Mesenchymal stem cell (in vitro differentiated cells and primary cell): ENCODE measurements at regions not wholly inside any gene's neighbourhood (a gene's known extent, or its start where the extent isn't known, plus 50 kb on each side); places are given as distances from the start of the nearest gene placed in this dataset.

Experiments
- DNase-seq: peaks from one replicate; pipeline ENCODE4 v3.0.0-alpha.2; 2013
- H2AFZ ChIP-seq: one replicate; pipeline ENCODE4 v1.6.1; 2013; ENCODE audit warnings: low read depth, mild to moderate bottlenecking, control low read depth, inconsistent platforms, low read length, moderate library complexity
- H2AK5ac ChIP-seq: 2 replicates; pipeline ENCODE4 v1.6.1; 2013; ENCODE audit warnings: low read length, moderate library complexity, mild to moderate bottlenecking, inconsistent platforms; ENCODE audit not compliant: severe bottlenecking
- H2BK120ac ChIP-seq: one replicate; pipeline ENCODE4 v1.6.1; 2013; ENCODE audit warnings: low read depth, mild to moderate bottlenecking, inconsistent platforms, low read length, moderate library complexity
- H2BK12ac ChIP-seq, 2 experiments: one replicate each; pipeline ENCODE4 v1.6.1; 2013; ENCODE audit warnings: inconsistent platforms in 2 of 2, low read length in 2 of 2, mild to moderate bottlenecking in 2 of 2, moderate library complexity in 2 of 2, control low read depth in 1 of 2
- H2BK15ac ChIP-seq: one replicate; pipeline ENCODE4 v1.6.1; 2013; ENCODE audit warnings: mild to moderate bottlenecking, low read depth, inconsistent platforms; ENCODE audit not compliant: poor library complexity, severe bottlenecking
- H2BK5ac ChIP-seq: 2 replicates; pipeline ENCODE4 v1.6.1; 2013; ENCODE audit warnings: low read depth, mild to moderate bottlenecking, low read length, control low read depth, inconsistent platforms; ENCODE audit not compliant: poor library complexity, severe bottlenecking
- H3K14ac ChIP-seq, 2 experiments: one replicate each; pipeline ENCODE4 v1.6.1; 2013; ENCODE audit warnings: inconsistent platforms in 2 of 2, low read length in 2 of 2, control low read depth in 1 of 2, mild to moderate bottlenecking in 1 of 2, moderate library complexity in 1 of 2
- H3K18ac ChIP-seq, 2 experiments: one replicate each; pipeline ENCODE4 v1.6.1; 2013; ENCODE audit warnings: inconsistent platforms in 2 of 2, low read length in 2 of 2, control low read depth in 1 of 2, low read depth in 1 of 2, mild to moderate bottlenecking in 1 of 2
- H3K23ac ChIP-seq, 2 experiments: one replicate each; pipeline ENCODE4 v1.6.1; 2013; ENCODE audit warnings: inconsistent platforms in 2 of 2, low read length in 2 of 2, mild to moderate bottlenecking in 2 of 2, moderate library complexity in 2 of 2, control low read depth in 1 of 2
- H3K27ac ChIP-seq: 2 replicates; pipeline ENCODE4 v1.5.1; 2013; ENCODE audit warnings: mild to moderate bottlenecking, moderate library complexity, low read length, control low read depth, inconsistent platforms; ENCODE audit not compliant: poor library complexity, severe bottlenecking
- H3K27me3 ChIP-seq, 2 experiments: 2 replicates each; pipeline versions ENCODE4 v1.6.1 to v1.7.0; 2013; ENCODE audit warnings: low read length in 2 of 2, mild to moderate bottlenecking in 2 of 2, moderate library complexity in 2 of 2, control low read depth in 1 of 2, inconsistent platforms in 1 of 2; ENCODE audit not compliant: control insufficient read depth in 1 of 2, insufficient read depth in 1 of 2
- H3K36me3 ChIP-seq, 2 experiments: 2 replicates each; pipeline versions ENCODE4 v1.6.1 to v1.7.0; 2013; ENCODE audit warnings: low read length in 2 of 2, control low read depth in 1 of 2, inconsistent platforms in 1 of 2, low read depth in 1 of 2, mild to moderate bottlenecking in 1 of 2; ENCODE audit not compliant: insufficient read depth in 2 of 2, control insufficient read depth in 1 of 2
- H3K4ac ChIP-seq, 2 experiments: one replicate each; pipeline ENCODE4 v1.6.1; 2013; ENCODE audit warnings: inconsistent platforms in 2 of 2, low read length in 2 of 2, mild to moderate bottlenecking in 2 of 2, moderate library complexity in 2 of 2, control low read depth in 1 of 2, low read depth in 1 of 2
- H3K4me1 ChIP-seq: 2 replicates; pipeline ENCODE4 v1.6.1; 2013; ENCODE audit warnings: low read depth, low read length, control low read depth; ENCODE audit not compliant: control insufficient read depth, insufficient read depth
- H3K4me2 ChIP-seq: 2 replicates; pipeline ENCODE4 v1.6.1; 2013; ENCODE audit warnings: low read length, mild to moderate bottlenecking, inconsistent platforms; ENCODE audit not compliant: poor library complexity, severe bottlenecking
- H3K4me3 ChIP-seq, 2 experiments: 2 replicates each; pipeline versions ENCODE4 v1.5.1 to v1.7.0; 2013; ENCODE audit warnings: low read length in 2 of 2, mild to moderate bottlenecking in 2 of 2, control low read depth in 1 of 2, low read depth in 1 of 2; ENCODE audit not compliant: insufficient read depth in 1 of 2
- H3K79me1 ChIP-seq: replicated peaks from 2 replicates; pipeline ENCODE4 v1.6.1; 2013; ENCODE audit warnings: mild to moderate bottlenecking, control low read depth, low read length, inconsistent platforms; ENCODE audit not compliant: poor library complexity, severe bottlenecking
- H3K9ac ChIP-seq: 2 replicates; pipeline ENCODE4 v1.7.0; 2013; ENCODE audit warnings: mild to moderate bottlenecking, low read length, moderate library complexity
- H3K9me3 ChIP-seq: 2 replicates; pipeline ENCODE4 v1.7.0; 2013; ENCODE audit warnings: mild to moderate bottlenecking, low read length; ENCODE audit not compliant: control insufficient read depth
- H4K8ac ChIP-seq: one replicate; pipeline ENCODE4 v1.6.1; 2013; ENCODE audit warnings: inconsistent platforms, mild to moderate bottlenecking, low read length, moderate library complexity
- H4K91ac ChIP-seq: one replicate; pipeline ENCODE4 v1.6.1; 2013; ENCODE audit warnings: mild to moderate bottlenecking, low read length, inconsistent platforms
- WGBS: methylation state at CpG from one replicate; pipeline ENCODE4 v1.1.7; 2013; ENCODE audit warnings: mixed read lengths; 5-methylcytosine and 5-hydroxymethylcytosine counted together

DNA sequence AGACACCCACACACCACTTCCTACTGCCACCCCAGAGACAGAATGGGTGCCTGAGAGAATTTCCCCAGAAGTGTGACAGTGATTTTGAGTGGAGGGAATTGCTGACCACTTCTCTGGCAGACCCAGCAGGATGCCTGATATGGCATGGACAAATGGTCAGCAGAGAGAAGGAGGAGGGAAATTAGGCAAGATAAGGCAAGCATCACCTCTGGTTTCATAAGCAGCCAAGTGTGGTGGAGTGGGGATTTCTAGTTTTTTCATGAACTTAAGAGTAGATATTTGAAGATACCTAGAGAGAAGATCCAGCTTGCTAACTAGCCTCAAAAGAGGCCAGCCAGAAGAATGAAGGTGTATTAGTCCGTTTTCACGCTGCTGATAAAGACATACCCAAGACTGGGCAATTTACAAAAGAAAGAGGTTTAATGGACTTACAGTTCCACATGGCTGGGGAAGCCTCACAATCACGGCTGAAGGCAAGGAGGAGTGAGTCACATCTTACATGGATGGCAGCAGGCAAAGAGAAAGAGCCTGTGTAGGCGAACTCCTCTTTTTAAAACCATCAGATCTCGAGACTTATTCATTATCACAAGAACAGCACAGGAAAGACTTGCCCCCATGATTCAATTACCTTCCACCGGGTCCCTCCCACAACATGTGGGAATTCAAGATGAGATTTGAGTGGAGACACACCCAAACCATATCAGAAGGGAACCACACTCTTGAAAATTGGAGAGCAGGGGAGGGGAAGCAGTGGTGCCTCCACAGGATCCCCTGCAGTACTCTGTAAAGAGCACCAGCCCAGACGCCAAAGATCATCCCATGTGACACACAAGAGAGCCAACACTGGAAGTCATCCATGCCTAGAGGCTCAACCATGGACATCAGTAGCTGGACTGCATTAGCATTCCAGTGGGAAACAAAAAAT lies 64.2 kb downstream of the RBM43 start:
- Histone ChIP-seq H4K91ac (no peak overlapping the region), H3K4me2 (no peak overlapping the region), H2AFZ (no peak overlapping the region), H3K27me3 (no peaks in the 10 kb centered on the region), H2BK120ac (no peak overlapping the region), H3K4me1 (no peaks in the 10 kb centered on the region), H2AK5ac (no peak overlapping the region), H4K8ac (no peak overlapping the region), H3K9ac (no peak overlapping the region), H3K14ac (no peak overlapping the region), H2BK15ac (no peak overlapping the region), H3K27ac (no peak overlapping the region), H3K4me3 (no peak overlapping the region), H3K4ac (no peak overlapping the region), H3K18ac (no peak overlapping the region), H2BK12ac (no peak overlapping the region), H3K9me3 (no peaks in the 10 kb centered on the region), H3K36me3 (no peaks in the 10 kb centered on the region), H3K79me1 (no peaks in the 10 kb centered on the region), H3K23ac (no peak overlapping the region), H2BK5ac (no peak overlapping the region)
- WGBS, result 73% methylated on average over 5 of the region's 7 CpGs
- no peak for DNase-seq

DNA sequence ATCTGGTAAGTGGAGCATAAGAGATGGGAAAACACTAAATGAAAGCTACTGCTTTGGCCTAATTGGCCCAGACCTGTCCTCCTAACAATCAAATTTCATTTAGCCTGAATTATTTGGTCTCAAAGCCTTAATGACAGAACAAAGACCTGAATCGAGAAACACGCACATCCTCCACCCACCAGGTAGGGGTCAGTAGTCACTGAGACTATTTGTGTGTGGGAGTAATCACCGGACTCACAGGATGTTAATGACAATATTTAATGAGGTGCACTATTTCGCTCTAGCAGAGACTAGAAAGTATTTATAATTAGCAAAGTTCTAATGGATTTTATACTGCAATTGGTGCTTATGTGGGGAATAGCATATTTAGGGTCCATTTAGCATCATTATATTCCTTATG lies 68.1 kb downstream of the RBM43 start:
- no peak overlapping the region for H3K4me3 ChIP-seq
- H3K23ac ChIP-seq, result no peak overlapping the region
- H3K4me1 ChIP-seq, result no peaks in the 10 kb centered on the region
- no peaks in the 10 kb centered on the region for H3K27me3 ChIP-seq
- no peak overlapping the region for H3K4ac ChIP-seq
- no peak overlapping the region for H3K4me2 ChIP-seq
- H3K27ac ChIP-seq, result no peak overlapping the region
- no peak overlapping the region for H3K14ac ChIP-seq
- DNase-seq, result no peak
- H3K18ac ChIP-seq, result no peak overlapping the region
- H3K9ac ChIP-seq, result no peak overlapping the region
- 100% methylated on average over 3 of the region's 4 CpGs for WGBS
- no peak overlapping the region for H4K91ac ChIP-seq
- no peak overlapping the region for H2BK120ac ChIP-seq
- H2AFZ ChIP-seq, result no peak overlapping the region
- no peak overlapping the region for H2BK12ac ChIP-seq
- no peak overlapping the region for H2BK5ac ChIP-seq
- no peaks in the 10 kb centered on the region for H3K36me3 ChIP-seq
- H2BK15ac ChIP-seq, result no peak overlapping the region
- H4K8ac ChIP-seq, result no peak overlapping the region
- H3K79me1 ChIP-seq, result no peaks in the 10 kb centered on the region
- H3K9me3 ChIP-seq, result no peaks in the 10 kb centered on the region
- H2AK5ac ChIP-seq, result no peak overlapping the region

DNA sequence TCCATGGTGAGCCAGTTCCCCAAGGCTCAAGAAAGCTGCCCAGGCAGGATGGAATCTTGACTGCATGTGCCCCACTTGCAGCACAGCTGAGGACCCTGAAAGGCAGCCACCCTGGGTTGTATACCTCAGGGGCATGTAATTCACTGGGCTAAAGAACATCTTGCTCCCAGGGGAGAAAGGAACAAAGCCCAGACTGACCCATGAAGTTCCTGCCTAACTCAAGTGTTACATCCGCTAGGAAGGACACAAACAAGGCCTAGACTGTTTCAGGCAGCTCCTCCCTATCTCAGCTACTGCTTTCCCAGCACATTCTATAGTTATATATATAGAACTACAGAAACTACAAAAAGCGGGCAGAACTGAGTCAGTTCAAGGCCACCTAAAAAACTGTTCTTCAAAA lies 69.0 kb downstream of the RBM43 start:
- Histone ChIP-seq H3K27me3 (no peaks in the 10 kb centered on the region), H4K8ac (no peak overlapping the region), H3K14ac (no peak overlapping the region), H2AFZ (no peak overlapping the region), H3K18ac (no peak overlapping the region), H4K91ac (no peak overlapping the region), H3K4me1 (no peaks in the 10 kb centered on the region), H2AK5ac (no peak overlapping the region), H3K36me3 (no peaks in the 10 kb centered on the region), H3K9me3 (no peaks in the 10 kb centered on the region), H3K4ac (no peak overlapping the region), H3K9ac (no peak overlapping the region), H2BK5ac (no peak overlapping the region), H2BK12ac (no peak overlapping the region), H3K4me3 (no peak overlapping the region), H3K4me2 (no peak overlapping the region), H3K79me1 (no peaks in the 10 kb centered on the region), H2BK15ac (no peak overlapping the region), H3K23ac (no peak overlapping the region), H2BK120ac (no peak overlapping the region), H3K27ac (no peak overlapping the region)
- no peak for DNase-seq
- WGBS, result 100% methylated on average over 2 of the region's 2 CpGs

DNA sequence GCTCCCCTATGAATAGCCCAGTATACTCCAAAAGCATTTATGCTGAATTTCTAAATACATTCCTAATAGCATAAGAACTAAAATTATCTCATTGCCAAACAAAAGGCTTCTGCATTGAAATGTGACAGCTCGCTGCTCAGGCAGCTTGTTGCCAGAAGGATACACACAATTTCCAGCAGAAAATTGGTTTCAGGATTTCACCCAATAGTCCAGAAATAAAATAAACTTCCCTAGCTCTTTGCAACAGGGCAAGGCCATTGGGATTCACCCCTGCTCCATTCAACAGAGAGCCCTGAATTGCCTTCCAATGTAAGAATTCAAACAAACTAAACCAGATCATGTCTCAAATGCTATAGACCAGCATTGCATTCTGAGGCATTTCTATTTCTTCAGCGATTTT lies 70.7 kb downstream of the RBM43 start:
- no peak for DNase-seq
- Histone ChIP-seq H3K14ac (no peak overlapping the region), H2BK120ac (no peak overlapping the region), H3K4me3 (no peak overlapping the region), H3K4me1 (no peaks in the 10 kb centered on the region), H2BK15ac (no peak overlapping the region), H2AFZ (no peak overlapping the region), H3K4ac (no peak overlapping the region), H2BK12ac (no peak overlapping the region), H4K91ac (no peak overlapping the region), H3K27me3 (no peaks in the 10 kb centered on the region), H3K18ac (no peak overlapping the region), H4K8ac (no peak overlapping the region), H3K23ac (no peak overlapping the region), H3K36me3 (no peaks in the 10 kb centered on the region), H3K79me1 (no peaks in the 10 kb centered on the region), H3K4me2 (no peak overlapping the region), H3K27ac (no peak overlapping the region), H3K9ac (no peak overlapping the region), H3K9me3 (no peaks in the 10 kb centered on the region), H2AK5ac (no peak overlapping the region), H2BK5ac (no peak overlapping the region)
- 89% methylated on average over 2 of the region's 2 CpGs for WGBS
